Lower lobe of right lung (tissue), 2 donors: ENCODE measurements at regions not wholly inside any gene's neighbourhood (a gene's known extent, or its start where the extent isn't known, plus 50 kb on each side); places are given as distances from the start of the nearest gene placed in this dataset.

Source experiments
- ATAC-seq, 2 donors: fragments of 200-7000 bp; cut with Tn5 transposase; one replicate each; pipeline ENCODE4 v1.9.1; 2020 to 2022; ENCODE audit warnings: mild to moderate bottlenecking in 2 of 2, moderate library complexity in 2 of 2
- DNase-seq: peaks from one replicate; pipeline ENCODE4 v3.0.0-alpha.2; 2020
- H3K27ac ChIP-seq: fragments of 200-600 bp; one replicate; pipeline ENCODE4 v1.8.0; 2022
- H3K27me3 ChIP-seq: fragments of 200-600 bp; one replicate; pipeline ENCODE4 v1.8.0; 2022; ENCODE audit warnings: low read depth
- H3K36me3 ChIP-seq: fragments of 200-600 bp; one replicate; pipeline ENCODE4 v1.8.0; 2022; ENCODE audit warnings: mild to moderate bottlenecking
- H3K4me1 ChIP-seq: fragments of 200-600 bp; one replicate; pipeline ENCODE4 v1.8.0; 2022
- H3K4me3 ChIP-seq: fragments of 200-600 bp; one replicate; pipeline ENCODE4 v1.8.0; 2022; ENCODE audit warnings: mild to moderate bottlenecking
- H3K9me3 ChIP-seq: fragments of 200-600 bp; one replicate; pipeline ENCODE4 v1.8.0; 2022
- CTCF ChIP-seq: fragments of 200-600 bp; IDR thresholded peaks from one replicate; pipeline ENCODE4 v1.8.0; 2022; ENCODE audit warnings: antibody characterized with exemption, mild to moderate bottlenecking
- intact Hi-C: fragments of 100-400 bp; cut with DNase I; formaldehyde crosslinking; loops from one replicate; pipeline ENCODE4 v1.11.0; 2022
- donor health status: DM: no; HTN: yes; CAD: no; lungs with severe emphysema.

- DNase-seq (no peak), ATAC-seq (no peak)
- Histone ChIP-seq H3K4me1 (no peaks in the 10 kb centered on the region), H3K9me3 (no peaks in the 10 kb centered on the region), H3K27me3 (no peaks in the 10 kb centered on the region), H3K27ac (no peak overlapping the region), H3K36me3 (no peaks in the 10 kb centered on the region), H3K4me3 (no peak overlapping the region)
- no peak for TF ChIP-seq CTCF
- intact Hi-C loops: no loop called here
Measured at GRCh38 chr5:15064396-15064795, 192.8 kb upstream of the ANKH start.

DNA sequence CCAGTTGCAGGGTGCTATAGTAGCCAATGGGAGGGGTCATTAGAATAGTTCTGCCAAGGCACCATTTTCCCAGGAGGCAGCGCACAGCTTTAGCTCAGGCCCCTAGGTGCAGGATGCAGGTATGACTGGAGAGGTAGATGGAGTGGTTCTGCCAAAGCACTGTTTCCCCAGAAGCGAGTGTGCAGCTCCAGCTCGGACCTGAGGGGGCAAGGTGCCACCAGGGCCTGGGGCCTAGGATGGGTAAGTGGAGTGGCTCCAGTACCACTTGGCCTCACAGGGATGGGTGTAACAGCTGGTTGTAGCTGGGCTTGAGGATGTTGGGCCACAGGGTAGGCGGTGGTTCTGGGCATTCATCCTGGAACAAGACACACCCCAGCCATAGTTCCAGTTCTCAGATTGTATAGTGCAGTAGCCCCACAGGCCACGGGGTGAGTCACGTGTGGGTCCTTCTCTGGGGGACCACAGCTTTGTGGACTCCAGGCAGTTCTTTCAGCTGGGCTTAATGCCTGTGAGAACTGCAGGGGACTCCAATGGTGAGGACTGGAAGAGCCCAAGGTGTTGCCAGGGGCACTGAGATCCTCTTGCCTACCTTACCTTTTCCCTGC lies 185.5 kb upstream of the ANKH start:
- Histone ChIP-seq H3K36me3 (no peaks in the 10 kb centered on the region), H3K4me1 (no peaks in the 10 kb centered on the region), H3K4me3 (no peak overlapping the region), H3K9me3 (no peaks in the 10 kb centered on the region), H3K27me3 (no peaks in the 10 kb centered on the region), H3K27ac (no peak overlapping the region)
- intact Hi-C loops: no loop called here
- peak in 1 of 2 donors; percentile 17 for ATAC-seq
- TF ChIP-seq CTCF: no peak
- no peak for DNase-seq

GRCh38 chr5:15044521-15044920 lies 172.9 kb upstream of the ANKH start:
- intact Hi-C loops: no loop called here
- no peak overlapping the region for H3K4me3 ChIP-seq
- ATAC-seq: no peak
- H3K36me3 ChIP-seq: no peaks in the 10 kb centered on the region
- no peaks in the 10 kb centered on the region for H3K27me3 ChIP-seq
- no peaks in the 10 kb centered on the region for H3K4me1 ChIP-seq
- H3K27ac ChIP-seq: no peak overlapping the region
- H3K9me3 ChIP-seq: no peaks in the 10 kb centered on the region
- no peak for DNase-seq
- TF ChIP-seq CTCF: no peak

DNA sequence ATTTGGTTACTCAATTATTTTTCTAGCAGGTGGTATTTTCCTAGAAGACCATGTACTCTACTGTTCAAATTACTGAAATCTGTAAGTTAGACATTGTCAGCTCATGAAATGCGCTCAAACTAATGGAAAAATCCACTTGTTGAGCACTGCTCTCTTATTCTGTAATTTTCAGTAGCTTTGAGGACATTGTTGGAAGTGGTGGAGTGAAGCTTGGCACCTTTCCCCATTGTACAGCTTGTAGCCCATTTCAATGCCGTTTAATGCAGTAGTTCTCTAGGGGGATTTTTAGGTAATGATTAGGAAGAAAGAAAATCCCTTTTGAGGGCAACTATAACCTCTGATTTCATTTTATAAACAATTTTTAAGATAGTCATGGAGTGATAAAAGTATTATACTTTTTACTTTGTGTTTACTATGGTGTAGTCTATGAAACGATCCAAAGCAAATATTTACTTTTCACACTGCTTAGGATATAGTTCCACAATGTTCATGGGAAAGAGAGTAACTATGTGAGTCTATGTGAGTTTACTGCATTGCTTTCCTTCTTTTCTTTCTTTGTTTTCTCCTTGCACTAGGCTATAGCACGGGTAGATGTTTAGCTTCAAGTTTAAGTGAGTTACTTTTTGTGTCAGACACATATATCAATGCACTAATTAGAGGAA lies 165.8 kb upstream of the ANKH start:
- Histone ChIP-seq H3K27ac (no peak overlapping the region), H3K9me3 (peaks cover 10% of the 10 kb centered on the region), H3K36me3 (no peaks in the 10 kb centered on the region), H3K4me3 (no peak overlapping the region), H3K27me3 (no peaks in the 10 kb centered on the region), H3K4me1 (no peaks in the 10 kb centered on the region)
- TF ChIP-seq CTCF: no peak
- intact Hi-C loops: no loop called here
- ATAC-seq (no peak), DNase-seq (no peak)

- Histone ChIP-seq H3K9me3 (peaks cover 10% of the 10 kb centered on the region), H3K36me3 (no peaks in the 10 kb centered on the region), H3K27ac (no peak overlapping the region), H3K4me3 (no peak overlapping the region), H3K27me3 (no peaks in the 10 kb centered on the region), H3K4me1 (no peaks in the 10 kb centered on the region)
- intact Hi-C loops: no loop called here
- no peak for TF ChIP-seq CTCF
- no peak for DNase-seq
- no peak for ATAC-seq
Measured at GRCh38 chr5:15034379-15034778, 162.8 kb upstream of the ANKH start.
